ENCODE measurements at regions not wholly inside any gene's neighbourhood (a gene's known extent, or its start where the extent isn't known, plus 50 kb on each side); places are given as distances from the start of the nearest gene placed in this dataset.
"Not testable (repeated sequence)": the region's sequence is repeated elsewhere in the genome, so short reads cannot be mapped to it uniquely, and the experiment has no call there.

GRCh38 chr6:44037276-44037675, 90.0 kb downstream of the MRPL14 start:
- TF ChIP-seq CTCF (IDR thresholded peaks at IDR 0.05); REST (IDR thresholded peaks at IDR 0.05; ENCODE audit: insufficient read depth in 1 of 2, low read depth in 2 of 2, low read length in 1 of 2): not testable (repeated sequence)

All from Panc1 (cell line).